Panc1 (cell line): ENCODE measurements at regions not wholly inside any gene's neighbourhood (a gene's known extent, or its start where the extent isn't known, plus 50 kb on each side); places are given as distances from the start of the nearest gene placed in this dataset.

Source experiments
- ATAC-seq: fragments of 200-7000 bp; cut with Tn5 transposase; 2 replicates; pipeline ENCODE4 v1.9.1; 2020; ENCODE audit warnings: mild to moderate bottlenecking, moderate library complexity
- BruUV-seq: library from RNA; stranded (reverse); fragments of 400-500 nt; replicated peaks from 2 replicates; lab custom pipeline; 2021; lab: Mats Ljungman, UMichigan
- CTCF ChIA-PET: fragments of 300-600 bp; sonication (Branson Sonifier 250); formaldehyde crosslinking; loops from one replicate; lab custom pipeline; 2022; ENCODE audit warnings: antibody characterized with exemption; lab: Charles Lee
- POLR2A ChIA-PET: fragments of 300-600 bp; sonication (Branson Sonifier 250); formaldehyde crosslinking; loops from one replicate; lab custom pipeline; 2022; ENCODE audit warnings: antibody characterized with exemption; lab: Charles Lee
- DNase-seq: peaks from one replicate; pipeline ENCODE4 v3.0.0-alpha.2; 2010; ENCODE audit warnings: low read depth, low spot score
- H3K27ac ChIP-seq: 2 replicates; pipeline ENCODE4 v1.5.1; 2011; ENCODE audit warnings: mild to moderate bottlenecking, low read length, inconsistent platforms
- H3K27me3 ChIP-seq: fragments of 200-500 bp; sonication (Bioruptor generic); 2 replicates; pipeline ENCODE4 v1.6.0; 2014; ENCODE audit warnings: low read length, inconsistent platforms; ENCODE audit not compliant: control insufficient read depth, insufficient read depth
- H3K36me3 ChIP-seq: fragments of 200-500 bp; sonication (Bioruptor generic); 2 replicates; pipeline ENCODE4 v1.5.1; 2014; ENCODE audit warnings: inconsistent platforms, mild to moderate bottlenecking, low read length, moderate library complexity; ENCODE audit not compliant: control insufficient read depth, insufficient read depth
- H3K4me1 ChIP-seq: 2 replicates; pipeline ENCODE4 v1.5.1; 2011; ENCODE audit warnings: inconsistent platforms, mild to moderate bottlenecking, low read length, moderate library complexity; ENCODE audit not compliant: control insufficient read depth, insufficient read depth
- H3K4me3 ChIP-seq, 2 experiments: 2 replicates each; pipeline ENCODE4 v1.5.1; 2011 to 2012; ENCODE audit warnings: low read depth in 2 of 2, low read length in 2 of 2, mild to moderate bottlenecking in 2 of 2, inconsistent platforms in 1 of 2, moderate library complexity in 1 of 2
- H3K9me3 ChIP-seq: fragments of 200-500 bp; sonication (Bioruptor generic); 2 replicates; pipeline ENCODE4 v1.5.1; 2014; ENCODE audit warnings: low read depth, mild to moderate bottlenecking, inconsistent platforms, low read length, moderate library complexity; ENCODE audit not compliant: control insufficient read depth, insufficient read depth
- POLR2AphosphoS5 ChIP-seq: IDR thresholded peaks from 2 replicates; pipeline ENCODE4 v1.6.1; 2012; ENCODE audit warnings: mild to moderate bottlenecking, low read depth, low read length, moderate library complexity
- REST ChIP-seq, 2 experiments: IDR thresholded peaks; 2 replicates each; pipeline ENCODE4 v1.6.1; 2011 to 2012; ENCODE audit warnings: low read depth in 2 of 2, control low read depth in 1 of 2, low read length in 1 of 2, mild to moderate bottlenecking in 1 of 2, moderate library complexity in 1 of 2; ENCODE audit not compliant: insufficient read depth in 1 of 2
- SIN3A ChIP-seq: IDR thresholded peaks from 2 replicates; pipeline ENCODE4 v1.6.1; 2012; ENCODE audit warnings: low read depth, mild to moderate bottlenecking, low read length, moderate library complexity, borderline replicate concordance; ENCODE audit not compliant: insufficient read depth
- TCF7L2 ChIP-seq: IDR thresholded peaks from 2 replicates; pipeline ENCODE4 v1.6.1; 2011; ENCODE audit warnings: mild to moderate bottlenecking, low read depth, low read length, inconsistent platforms
- in situ Hi-C: cut with HindIII; loops from 2 replicates; pipeline ENCODE4 v1.10.0; 2016; ENCODE audit warnings: low sequenced_read_pairs, low pct_unique_long_range_greater_than_20kb
- intact Hi-C: fragments of 100-400 bp; cut with micrococcal nuclease; formaldehyde crosslinking; loops from one replicate; pipeline ENCODE4 v1.10.0; 2022; ENCODE audit not compliant: unreplicated experiment
- TF ChIP-seq, protein P1 (sequence below): fragments of 450-650 bp; IDR thresholded peaks from 2 replicates; pipeline ENCODE4 v1.5.1; 2017; ENCODE audit warnings: mild to moderate bottlenecking

DNA sequence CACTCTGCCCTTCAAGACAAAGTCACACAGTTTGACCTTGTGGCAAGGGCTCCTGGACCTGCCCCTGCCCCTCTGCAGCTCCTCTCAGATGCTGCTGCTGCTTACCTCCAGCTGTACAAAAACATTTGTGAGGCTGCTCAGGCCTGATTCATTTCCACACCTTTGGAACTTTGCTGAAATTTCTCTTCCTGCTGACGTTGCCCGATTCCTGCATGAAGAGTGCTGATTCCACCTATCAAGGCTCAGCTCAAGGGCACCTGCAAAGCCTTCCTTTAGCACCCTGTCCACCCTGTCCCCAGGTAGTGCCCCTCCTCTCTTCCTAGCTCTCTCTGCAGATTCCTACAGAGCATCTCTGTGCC lies 738.3 kb upstream of the HS6ST1 start:
- ChIA-PET CTCF (no interaction called here), POLR2A (no interaction called here)
- Histone ChIP-seq H3K4me3 (no peak overlapping the region), H3K9me3 (no peaks in the 10 kb centered on the region), H3K4me1 (no peaks in the 10 kb centered on the region), H3K27ac (no peak overlapping the region), H3K27me3 (no peaks in the 10 kb centered on the region), H3K36me3 (no peaks in the 10 kb centered on the region)
- DNase-seq (no peak), ATAC-seq (no peak)
- TF ChIP-seq POLR2AphosphoS5 = no peak
- TF ChIP-seq, protein P1, sequence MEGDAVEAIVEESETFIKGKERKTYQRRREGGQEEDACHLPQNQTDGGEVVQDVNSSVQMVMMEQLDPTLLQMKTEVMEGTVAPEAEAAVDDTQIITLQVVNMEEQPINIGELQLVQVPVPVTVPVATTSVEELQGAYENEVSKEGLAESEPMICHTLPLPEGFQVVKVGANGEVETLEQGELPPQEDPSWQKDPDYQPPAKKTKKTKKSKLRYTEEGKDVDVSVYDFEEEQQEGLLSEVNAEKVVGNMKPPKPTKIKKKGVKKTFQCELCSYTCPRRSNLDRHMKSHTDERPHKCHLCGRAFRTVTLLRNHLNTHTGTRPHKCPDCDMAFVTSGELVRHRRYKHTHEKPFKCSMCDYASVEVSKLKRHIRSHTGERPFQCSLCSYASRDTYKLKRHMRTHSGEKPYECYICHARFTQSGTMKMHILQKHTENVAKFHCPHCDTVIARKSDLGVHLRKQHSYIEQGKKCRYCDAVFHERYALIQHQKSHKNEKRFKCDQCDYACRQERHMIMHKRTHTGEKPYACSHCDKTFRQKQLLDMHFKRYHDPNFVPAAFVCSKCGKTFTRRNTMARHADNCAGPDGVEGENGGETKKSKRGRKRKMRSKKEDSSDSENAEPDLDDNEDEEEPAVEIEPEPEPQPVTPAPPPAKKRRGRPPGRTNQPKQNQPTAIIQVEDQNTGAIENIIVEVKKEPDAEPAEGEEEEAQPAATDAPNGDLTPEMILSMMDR = no peak
- no peak for TF ChIP-seq SIN3A
- TF ChIP-seq REST (IDR thresholded peaks at IDR 0.05; ENCODE audit: insufficient read depth in 1 of 2, low read depth in 2 of 2, low read length in 1 of 2) = no peak
- TF ChIP-seq TCF7L2 = no peak
- intact Hi-C loops (no loop called here), in situ Hi-C loops (no loop called here)
- BruUV-seq = no TSS peak

DNA sequence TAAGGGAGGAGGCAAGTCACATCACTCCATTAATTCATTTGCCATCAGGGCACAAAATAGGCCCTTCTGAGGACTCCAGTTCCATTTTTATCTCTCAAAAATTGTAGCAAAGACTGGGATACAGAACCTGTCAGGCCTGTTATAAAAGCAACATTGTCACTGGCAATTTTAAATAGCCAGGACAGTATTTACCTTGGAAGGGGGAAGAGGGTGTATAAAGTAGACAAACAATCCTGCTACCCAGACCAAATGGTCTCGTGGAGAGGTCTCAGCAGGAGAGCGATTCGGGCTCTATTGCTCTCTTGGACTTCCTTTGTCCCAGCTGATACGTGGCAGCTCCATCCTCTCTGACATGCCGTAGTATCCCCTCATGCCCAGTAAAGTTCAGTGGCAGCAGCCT lies 740.3 kb upstream of the HS6ST1 start:
- no peak for ATAC-seq
- in situ Hi-C loops (no loop called here), intact Hi-C loops (no loop called here)
- no peak for DNase-seq
- Histone ChIP-seq H3K4me1 (no peaks in the 10 kb centered on the region), H3K9me3 (no peaks in the 10 kb centered on the region), H3K27ac (no peak overlapping the region), H3K27me3 (no peaks in the 10 kb centered on the region), H3K36me3 (no peaks in the 10 kb centered on the region), H3K4me3 (no peak overlapping the region)
- POLR2A ChIA-PET = no interaction called here
- CTCF ChIA-PET = no interaction called here
- TF ChIP-seq REST (IDR thresholded peaks at IDR 0.05; ENCODE audit: insufficient read depth in 1 of 2, low read depth in 2 of 2, low read length in 1 of 2) = no peak
- no peak for TF ChIP-seq SIN3A
- TF ChIP-seq, protein P1 = no peak
- TF ChIP-seq TCF7L2 = no peak
- no peak for TF ChIP-seq POLR2AphosphoS5
- BruUV-seq = no TSS peak
